HG02943 (cell line): ENCODE measurements at regions not wholly inside any gene's neighbourhood (a gene's known extent, or its start where the extent isn't known, plus 50 kb on each side); places are given as distances from the start of the nearest gene placed in this dataset.

ENCODE experiments used
- ATAC-seq: cut with Tn5 transposase; IDR thresholded peaks from one replicate; pipeline ENCODE4 v1.9.1; 2021; ENCODE audit warnings: mild to moderate bottlenecking, low read depth, moderate library complexity; ENCODE audit not compliant: unreplicated experiment

- no peak for ATAC-seq
Measured at GRCh38 chr5:110104060-110104725, 414.5 kb downstream of the MAN2A1 start.

DNA sequence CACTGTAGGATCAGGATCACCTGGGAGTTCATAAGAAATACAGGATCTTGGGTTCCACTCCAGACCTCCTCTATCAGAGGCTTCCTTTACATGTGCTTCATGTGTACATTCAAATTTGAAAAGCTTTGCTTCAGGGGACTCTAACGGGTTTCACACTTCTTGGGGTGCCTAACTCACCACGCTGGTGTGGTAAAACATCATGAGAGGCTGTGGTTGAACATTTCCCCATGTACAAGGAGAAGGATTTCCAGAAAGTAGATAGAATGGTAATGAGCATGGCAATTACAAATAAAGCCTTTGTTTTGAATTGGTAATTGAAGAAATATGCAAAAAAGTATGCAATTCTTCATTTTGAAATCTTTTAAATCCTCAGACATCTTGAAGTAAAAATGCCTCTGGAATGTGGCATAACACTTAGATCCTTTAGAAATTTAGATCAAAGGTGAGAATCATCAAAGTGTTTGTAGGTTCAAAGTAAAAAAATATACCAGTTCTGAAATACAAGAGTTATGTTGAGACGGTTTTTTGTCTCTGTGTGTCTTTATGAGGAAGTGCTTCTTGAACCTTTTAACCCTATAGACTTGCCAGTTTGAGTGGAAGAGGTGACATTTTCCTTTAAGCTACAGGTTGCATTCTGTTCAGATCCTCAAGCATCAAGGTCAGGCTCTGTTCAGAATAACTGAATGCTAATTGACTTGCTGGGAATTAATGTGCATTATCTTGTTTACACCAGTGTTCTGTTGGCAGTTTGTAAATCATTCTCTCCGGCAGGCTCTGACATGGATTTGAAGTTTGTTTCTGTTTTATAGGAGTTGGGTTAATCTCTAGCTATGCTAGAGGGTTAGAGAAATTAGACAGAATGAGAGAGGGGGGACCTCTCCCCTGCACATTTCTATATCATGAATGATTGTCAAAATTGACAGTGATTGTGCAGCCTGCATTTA, 415.3 kb downstream of the MAN2A1 start:
- ATAC-seq = no peak

- ATAC-seq = no peak
Measured at GRCh38 chr5:110105692-110106091, 416.0 kb downstream of the MAN2A1 start.

- ATAC-seq = no peak
Measured at GRCh38 chr5:110106750-110107149, 417.0 kb downstream of the MAN2A1 start.

GRCh38 chr5:110108520-110108919, 418.8 kb downstream of the MAN2A1 start:
- no peak for ATAC-seq

- ATAC-seq = no peak
Measured at GRCh38 chr5:110109667-110110066, 419.9 kb downstream of the MAN2A1 start.

DNA sequence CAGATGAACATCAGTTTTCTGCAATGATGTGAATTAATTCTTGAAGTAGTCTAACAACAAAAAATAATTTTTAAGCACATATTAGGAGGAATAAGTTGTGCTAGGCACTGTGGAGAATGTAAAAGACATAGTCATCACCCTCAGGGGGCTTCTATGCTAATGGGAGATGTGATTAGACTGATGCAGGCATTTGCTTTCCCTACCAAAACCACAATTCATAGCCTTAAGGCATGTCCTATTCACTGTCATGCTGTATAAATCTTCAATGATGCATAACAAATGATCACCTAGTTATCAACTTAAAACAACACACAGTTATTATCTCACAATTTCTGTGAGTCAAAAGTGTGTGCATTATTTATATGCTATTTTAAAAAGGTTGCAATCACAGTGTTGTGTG, 422.6 kb downstream of the MAN2A1 start:
- no peak for ATAC-seq

GRCh38 chr5:110115503-110115902, 425.8 kb downstream of the MAN2A1 start:
- no peak for ATAC-seq

- ATAC-seq = no peak
Measured at GRCh38 chr5:110116539-110116938, 426.8 kb downstream of the MAN2A1 start.

- no peak for ATAC-seq
Measured at GRCh38 chr5:110134963-110135935, 445.5 kb downstream of the MAN2A1 start.

- ATAC-seq = no peak
Measured at GRCh38 chr5:110150199-110150598, 460.5 kb downstream of the MAN2A1 start.

- no peak for ATAC-seq
Measured at GRCh38 chr5:110159202-110159601, 469.5 kb downstream of the MAN2A1 start.

- ATAC-seq = no peak
Measured at GRCh38 chr5:110161162-110161561, 471.4 kb downstream of the MAN2A1 start.

GRCh38 chr5:110165366-110165765, 475.6 kb downstream of the MAN2A1 start:
- ATAC-seq = no peak

DNA sequence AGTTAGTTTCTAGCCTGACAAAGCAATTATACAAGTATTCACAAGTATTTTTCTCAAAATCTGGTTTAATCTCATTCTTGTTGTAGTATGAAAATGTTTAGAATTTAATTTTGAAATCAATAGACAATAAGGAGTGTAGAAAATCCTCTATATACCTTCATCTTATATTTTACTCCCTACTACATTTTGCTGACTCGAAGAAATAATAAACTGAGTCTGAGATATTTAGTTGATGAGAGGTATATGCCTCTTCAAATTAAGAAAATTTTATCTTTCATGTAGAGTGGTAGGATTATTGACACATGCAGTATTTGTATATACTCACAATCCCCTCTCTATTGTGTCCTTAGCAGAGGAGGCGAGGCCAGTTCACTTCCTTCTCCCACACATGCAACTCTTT, 477.7 kb downstream of the MAN2A1 start:
- no peak for ATAC-seq

- no peak for ATAC-seq
Measured at GRCh38 chr5:110169461-110169860, 479.7 kb downstream of the MAN2A1 start.

- no peak for ATAC-seq
Measured at GRCh38 chr5:110177729-110178128, 488.0 kb downstream of the MAN2A1 start.

DNA sequence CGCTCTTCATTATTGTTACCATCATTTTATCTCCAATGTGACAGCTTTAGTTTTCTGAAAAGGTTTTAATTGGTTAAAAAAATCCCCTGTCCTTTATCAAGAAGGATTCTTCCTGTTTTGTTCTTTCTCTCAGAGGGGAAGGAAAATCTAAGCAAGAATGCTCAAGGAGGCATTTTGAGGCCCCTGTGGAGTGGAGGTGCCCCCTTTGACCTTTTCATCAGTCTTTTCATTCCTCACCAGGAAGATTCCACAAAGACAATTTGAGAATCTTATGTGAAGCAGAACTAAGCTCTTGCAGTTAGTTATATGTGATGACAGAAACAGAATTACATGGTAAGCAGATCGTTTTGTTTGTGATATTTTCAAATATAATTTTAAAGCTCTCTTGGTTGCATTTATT, 489.6 kb downstream of the MAN2A1 start:
- no peak for ATAC-seq

DNA sequence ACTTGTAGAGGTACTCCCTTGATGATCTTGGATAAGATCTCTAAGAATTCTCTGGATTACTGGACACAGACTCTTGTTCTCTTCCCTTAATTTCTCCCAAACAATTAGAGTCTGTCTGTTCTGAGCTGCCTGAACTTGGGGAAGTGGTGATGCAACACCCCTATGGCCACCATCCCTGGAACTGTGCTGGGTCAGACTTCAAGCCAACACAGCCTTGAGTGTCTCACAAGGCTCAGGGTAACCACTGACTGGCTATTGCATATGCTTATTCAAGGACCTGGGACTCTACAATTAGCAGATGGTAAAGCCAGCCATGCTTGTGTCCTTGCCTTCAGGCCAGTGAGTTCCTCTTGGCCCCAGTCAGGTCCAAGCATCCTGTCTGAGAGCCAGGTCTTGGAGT, 504.5 kb downstream of the MAN2A1 start:
- ATAC-seq = no peak

DNA sequence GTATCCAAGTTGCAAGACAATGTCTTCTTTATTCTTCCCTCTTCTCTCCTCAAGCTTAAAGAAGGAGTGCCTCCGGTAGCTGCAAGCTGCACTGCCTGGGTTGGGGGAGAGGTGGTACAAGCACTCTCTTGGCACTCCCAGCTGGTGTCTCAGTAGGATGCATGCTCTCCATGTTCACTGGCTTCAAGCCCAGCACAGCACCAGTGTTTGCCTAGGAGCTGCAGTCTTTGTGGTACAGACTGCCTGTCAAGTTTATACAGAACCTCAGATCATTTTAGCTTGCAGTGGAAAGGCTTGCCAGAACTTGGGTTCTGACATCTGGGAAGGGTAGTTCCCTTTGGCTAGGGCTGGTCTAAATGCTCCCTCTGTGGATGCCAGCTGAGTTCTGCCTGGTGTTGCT, 505.6 kb downstream of the MAN2A1 start:
- ATAC-seq = no peak

GRCh38 chr5:110201791-110202190, 512.1 kb downstream of the MAN2A1 start:
- ATAC-seq = no peak
